ENCODE measurements at regions not wholly inside any gene's neighbourhood (a gene's known extent, or its start where the extent isn't known, plus 50 kb on each side); places are given as distances from the start of the nearest gene placed in this dataset.

- FAIRE-seq: no peak
Observed at GRCh38 chr12:60052483-60052882, 456.7 kb downstream of the SLC16A7 start.

DNA sequence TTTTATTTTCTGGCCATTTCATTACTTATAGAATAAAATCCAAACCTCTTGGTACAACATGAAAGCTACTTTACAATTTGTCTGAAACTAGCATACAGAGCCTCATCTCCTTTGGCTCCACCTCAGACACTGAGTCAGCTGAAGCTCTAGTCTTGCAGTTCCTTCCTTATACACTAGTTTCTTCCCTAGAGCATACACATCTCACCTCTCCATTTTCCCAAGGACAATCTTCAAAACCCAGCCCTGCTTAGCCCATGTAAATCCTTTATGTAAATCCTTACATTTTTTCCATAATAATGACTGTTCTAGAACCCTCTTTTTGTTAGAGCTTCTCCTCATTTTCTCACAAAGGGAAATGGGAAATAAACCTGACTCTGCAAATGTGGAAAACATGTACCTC lies 463.4 kb downstream of the SLC16A7 start:
- FAIRE-seq: no peak

DNA sequence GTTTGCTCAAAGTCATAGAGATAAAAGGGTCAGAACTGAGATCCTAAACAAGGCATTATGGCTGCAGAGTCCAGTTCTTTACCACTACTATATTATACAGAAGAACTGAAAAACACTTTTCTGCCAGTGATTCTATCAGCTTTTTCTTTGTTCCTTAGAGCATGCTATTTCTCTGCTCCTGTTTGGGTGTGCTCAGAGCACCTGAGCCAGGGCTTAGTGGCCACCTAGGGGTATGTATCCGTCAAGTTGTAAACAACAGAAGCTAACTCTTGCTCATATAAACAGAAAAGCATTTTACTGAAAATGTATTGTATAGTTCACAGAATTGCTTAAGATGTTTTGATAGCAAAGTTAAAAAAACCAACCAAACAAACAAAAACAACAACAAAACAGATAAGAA lies 470.8 kb downstream of the SLC16A7 start:
- FAIRE-seq: no peak

DNA sequence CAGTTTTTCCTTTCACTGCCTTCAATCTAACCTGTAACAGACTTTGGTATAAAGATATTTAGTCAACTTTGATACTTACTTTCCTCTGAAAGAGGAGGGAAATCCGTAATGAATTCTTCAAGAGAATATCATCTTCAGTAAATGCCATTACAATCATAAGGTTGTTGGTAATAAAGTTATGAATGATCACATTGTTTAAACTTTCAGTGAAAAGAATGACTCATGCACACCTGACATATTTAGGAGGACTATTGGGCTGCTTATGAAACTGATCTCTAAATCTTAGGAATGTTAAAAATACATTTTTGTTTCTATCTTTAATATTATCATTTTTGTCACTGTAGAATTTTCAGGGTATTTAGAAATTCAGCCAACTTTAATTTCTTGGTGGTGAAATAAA lies 474.7 kb downstream of the SLC16A7 start:
- no peak for FAIRE-seq

GRCh38 chr12:60071759-60072191 lies 475.9 kb downstream of the SLC16A7 start:
- no peak for FAIRE-seq

DNA sequence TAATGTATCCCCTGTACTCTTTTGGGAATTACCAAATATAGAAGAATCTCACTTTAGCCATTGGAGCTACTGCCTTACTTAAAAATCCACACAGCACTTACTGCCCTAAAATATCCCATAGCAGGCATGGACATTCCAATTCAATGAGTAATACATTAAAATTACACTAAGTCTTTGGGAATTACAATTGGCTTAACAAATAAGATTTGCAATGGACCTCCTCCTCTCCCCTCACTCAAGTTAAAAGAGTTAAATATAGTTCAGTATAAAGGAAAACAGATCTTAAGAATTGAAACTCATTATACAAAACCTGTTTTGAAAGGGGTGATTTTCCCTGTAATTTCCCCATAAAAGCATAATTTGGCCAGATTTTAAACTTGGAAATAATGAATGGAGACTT lies 477.1 kb downstream of the SLC16A7 start:
- FAIRE-seq: no peak

- no peak for FAIRE-seq
Observed at GRCh38 chr12:60075091-60075490, 479.3 kb downstream of the SLC16A7 start.

- no peak for FAIRE-seq
Observed at GRCh38 chr12:60078026-60078425, 482.2 kb downstream of the SLC16A7 start.

DNA sequence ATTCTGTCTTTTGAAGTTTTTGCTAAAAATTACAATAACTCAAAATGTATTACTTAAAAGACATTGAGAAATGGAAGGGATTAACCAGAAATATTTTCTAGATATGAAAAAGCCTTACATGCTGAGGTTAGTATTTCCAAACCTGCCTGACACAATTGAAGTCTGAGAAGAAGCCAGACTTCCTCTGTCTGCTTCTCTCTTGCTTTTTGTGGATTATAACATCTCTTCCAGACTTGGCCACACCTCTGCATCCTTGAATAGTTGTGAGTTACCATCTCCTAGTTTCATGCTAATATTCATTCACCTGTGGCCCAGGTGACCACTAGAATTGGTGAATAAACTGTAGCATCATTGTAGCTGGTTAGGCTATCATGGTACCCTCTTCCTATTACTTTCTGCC lies 497.6 kb downstream of the SLC16A7 start:
- no peak for FAIRE-seq

DNA sequence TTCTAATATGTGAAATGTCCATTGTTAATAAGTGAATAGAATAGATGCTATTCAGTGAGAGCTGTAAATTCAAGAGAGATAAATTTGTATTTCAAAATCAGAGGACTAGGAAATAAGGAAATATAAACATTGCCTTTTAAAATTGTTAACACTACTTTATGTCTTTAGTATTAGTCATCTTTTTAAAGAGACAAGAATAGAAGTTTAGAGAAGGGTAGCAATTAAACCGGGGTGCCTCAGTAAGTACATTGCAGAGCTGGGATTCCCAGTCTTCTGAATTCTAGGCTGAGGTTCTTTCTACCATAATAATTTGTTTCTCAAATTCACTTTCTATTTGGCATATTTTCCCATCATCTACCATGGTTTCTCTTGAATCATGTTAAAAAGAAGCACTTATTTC lies 498.6 kb downstream of the SLC16A7 start:
- no peak for FAIRE-seq

DNA sequence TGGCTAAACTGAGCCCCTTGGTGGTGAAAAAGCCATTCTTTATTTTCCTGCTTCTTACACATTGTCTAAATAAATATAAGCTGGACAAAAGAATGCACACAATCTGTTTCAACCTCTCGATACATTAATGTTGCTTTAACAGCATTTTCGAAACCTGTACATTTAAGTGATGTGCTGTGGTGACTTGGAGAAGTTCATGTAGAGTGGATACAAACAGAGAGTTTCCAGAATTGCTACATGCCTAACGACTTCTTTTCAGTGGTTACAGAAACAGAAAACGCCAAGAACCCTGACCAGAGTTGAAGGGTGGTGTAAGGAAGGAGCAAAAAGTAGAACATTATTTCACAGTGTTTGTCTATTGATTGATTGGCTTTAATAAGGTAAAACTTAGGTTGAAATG lies 500.9 kb downstream of the SLC16A7 start:
- FAIRE-seq: no peak

GRCh38 chr12:60100160-60100559 lies 504.3 kb downstream of the SLC16A7 start:
- FAIRE-seq: no peak

DNA sequence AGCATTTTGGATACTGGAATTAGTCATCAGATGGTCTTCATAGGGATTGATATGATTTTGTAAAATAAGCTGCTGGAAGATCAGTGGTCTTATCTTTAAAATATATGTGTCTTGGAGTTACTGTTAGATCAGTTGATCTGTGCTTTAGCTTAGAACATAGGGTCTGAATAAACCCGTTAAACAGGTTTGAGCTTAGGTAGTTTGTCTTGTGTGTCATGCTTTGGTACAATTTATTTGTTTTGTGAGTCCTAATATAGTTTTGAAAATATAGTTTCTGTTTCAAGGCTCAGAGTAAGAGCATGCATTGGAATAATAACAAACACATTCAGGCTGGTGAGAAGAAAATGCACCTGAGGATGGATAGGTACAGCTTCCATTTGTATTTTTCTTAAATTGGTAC lies 505.0 kb downstream of the SLC16A7 start:
- FAIRE-seq: no peak

- no peak for FAIRE-seq
Observed at GRCh38 chr12:60101715-60102114, 505.9 kb downstream of the SLC16A7 start.

GRCh38 chr12:60106214-60106613 lies 510.4 kb downstream of the SLC16A7 start:
- FAIRE-seq: no peak

DNA sequence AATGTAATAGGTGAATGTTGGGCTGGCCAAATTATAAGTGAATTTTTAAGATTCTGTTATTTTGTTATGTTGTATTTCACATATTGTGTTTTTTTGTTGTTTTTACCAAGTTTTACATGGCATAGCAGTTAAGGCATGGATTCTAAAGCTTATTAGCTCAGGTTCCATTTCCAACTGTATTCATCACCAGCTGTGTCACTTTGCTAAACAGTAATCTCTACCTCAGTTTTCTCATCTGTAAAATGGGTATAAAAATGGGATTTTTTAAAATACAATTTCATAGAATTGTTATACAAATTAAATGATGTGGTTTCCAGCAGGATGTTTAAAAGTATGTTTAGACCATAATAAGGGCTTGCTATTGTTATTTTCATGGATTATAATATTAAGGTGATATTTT lies 512.2 kb downstream of the SLC16A7 start:
- no peak for FAIRE-seq

GRCh38 chr12:60112063-60112462 lies 516.2 kb downstream of the SLC16A7 start:
- no peak for FAIRE-seq

DNA sequence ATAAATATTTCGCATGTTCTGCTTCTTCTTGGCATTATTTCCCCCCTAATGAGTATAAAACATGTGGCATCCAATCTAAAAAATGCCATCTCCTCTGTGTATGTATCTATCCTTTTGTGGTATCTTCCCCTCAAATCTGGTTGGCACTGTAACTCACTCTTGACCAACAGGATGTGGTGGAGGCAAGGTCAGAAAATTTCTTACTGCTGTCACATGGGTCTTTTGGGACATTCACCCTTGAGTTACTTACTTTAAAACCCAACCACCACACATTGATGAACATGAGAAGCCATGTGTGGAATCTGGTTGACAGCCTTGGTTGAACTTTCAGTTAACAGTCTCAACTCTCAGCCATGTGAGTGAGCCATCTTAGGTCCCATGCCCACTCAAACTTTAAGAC lies 516.9 kb downstream of the SLC16A7 start:
- no peak for FAIRE-seq

GRCh38 chr12:60114169-60114568 lies 518.3 kb downstream of the SLC16A7 start:
- FAIRE-seq: no peak

DNA sequence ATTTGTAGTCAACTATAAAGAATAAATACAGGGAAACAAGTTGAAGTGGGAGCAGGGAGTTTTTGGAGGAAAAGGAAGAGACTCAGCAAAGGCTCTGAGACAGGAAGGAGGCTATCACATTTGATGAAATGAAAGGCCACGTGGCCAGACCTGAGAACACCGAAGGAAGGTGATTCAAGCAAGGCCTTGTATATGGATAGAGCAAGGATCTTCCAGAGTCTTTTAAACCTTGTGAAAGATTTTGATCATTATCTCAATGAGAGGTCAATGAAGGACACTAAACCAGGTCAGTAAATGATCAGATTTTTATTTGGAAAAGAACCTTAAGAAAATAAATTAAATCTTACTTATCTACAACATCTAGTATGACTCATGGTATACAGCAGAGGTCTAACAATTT lies 523.5 kb downstream of the SLC16A7 start:
- FAIRE-seq: no peak

GRCh38 chr12:60120199-60120598 lies 524.4 kb downstream of the SLC16A7 start:
- no peak for FAIRE-seq

- FAIRE-seq: no peak
Observed at GRCh38 chr12:60123557-60123956, 527.7 kb downstream of the SLC16A7 start.

- no peak for FAIRE-seq
Observed at GRCh38 chr12:60137513-60137912, 541.7 kb downstream of the SLC16A7 start.

DNA sequence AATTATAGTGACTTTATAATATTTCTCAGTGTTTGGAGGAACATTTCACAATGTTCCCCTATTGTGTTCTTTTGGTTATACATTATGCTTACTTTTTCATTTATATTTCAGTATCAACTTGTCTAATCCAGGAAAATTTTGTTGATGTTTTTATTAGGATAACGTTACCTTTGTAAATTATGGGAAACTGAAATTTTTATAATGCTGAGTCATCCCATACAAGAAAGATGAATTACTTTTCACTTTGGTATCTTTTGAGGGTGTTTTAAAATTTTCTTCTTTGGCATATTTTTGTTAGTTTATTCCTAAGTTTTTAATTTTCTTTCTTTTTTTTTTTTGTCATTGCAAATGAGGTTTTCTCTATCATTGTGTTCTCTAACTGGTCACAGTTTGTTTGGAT lies 542.7 kb downstream of the SLC16A7 start:
- no peak for FAIRE-seq

DNA sequence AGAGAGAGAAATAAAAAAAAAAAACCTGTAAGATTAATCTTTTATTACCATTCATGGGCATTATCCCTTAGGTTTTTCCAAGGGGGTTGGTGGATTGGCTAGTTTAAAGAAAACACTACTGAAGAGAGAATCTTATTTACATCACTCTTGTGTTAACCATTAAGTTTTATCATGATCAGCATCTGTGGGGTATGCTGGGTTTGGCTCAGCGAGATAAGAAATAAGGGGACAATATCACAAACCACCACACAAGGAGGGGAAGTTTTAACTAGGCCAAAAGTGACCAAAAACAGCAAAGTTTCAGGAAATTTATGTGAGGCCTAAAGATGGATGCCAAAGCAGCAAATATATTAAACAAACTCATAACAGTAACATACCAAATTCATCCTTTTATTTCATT lies 548.6 kb downstream of the SLC16A7 start:
- FAIRE-seq: no peak

GRCh38 chr12:60148109-60148508 lies 552.3 kb downstream of the SLC16A7 start:
- no peak for FAIRE-seq

All from TTC549 (cell line).